ENCODE measurements at regions not wholly inside any gene's neighbourhood (a gene's known extent, or its start where the extent isn't known, plus 50 kb on each side); places are given as distances from the start of the nearest gene placed in this dataset.
"Not testable (repeated sequence)": the region's sequence is repeated elsewhere in the genome, so short reads cannot be mapped to it uniquely, and the experiment has no call there.

DNA sequence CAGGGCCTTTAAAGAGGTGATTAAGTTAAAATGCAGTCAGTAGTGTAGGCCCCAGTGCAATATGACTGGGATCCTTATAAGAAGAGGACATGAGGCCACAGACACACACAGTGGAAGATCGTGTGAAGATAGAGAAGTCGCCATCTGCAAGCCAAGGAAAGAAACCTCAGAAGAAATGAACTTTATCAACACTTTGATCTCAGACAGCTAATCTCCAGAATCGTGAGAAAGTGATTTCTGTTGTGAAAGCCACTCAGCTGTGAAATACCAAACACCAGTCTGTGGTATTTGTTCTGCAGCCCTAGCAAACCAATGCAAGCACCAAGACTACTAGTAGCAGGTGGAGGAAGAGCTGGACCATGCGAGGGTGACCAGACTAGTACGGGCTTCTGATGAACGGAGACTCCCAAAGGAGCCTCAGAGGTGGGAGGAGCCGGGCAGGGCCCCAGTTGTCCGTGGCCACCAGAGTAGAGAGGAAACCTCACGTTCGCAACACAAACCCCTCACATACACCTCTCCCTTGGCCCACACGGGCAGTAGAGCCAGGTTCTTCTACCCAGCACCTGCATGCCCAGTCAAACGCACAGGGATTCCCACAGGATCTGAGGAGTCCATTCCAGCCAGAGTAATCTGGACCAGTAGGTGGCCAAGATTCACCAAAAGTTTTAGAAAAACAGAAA is 243.0 kb downstream of the TTC8 start:
- DNase-seq (ENCODE audit: low spot score), result no peak

DNA sequence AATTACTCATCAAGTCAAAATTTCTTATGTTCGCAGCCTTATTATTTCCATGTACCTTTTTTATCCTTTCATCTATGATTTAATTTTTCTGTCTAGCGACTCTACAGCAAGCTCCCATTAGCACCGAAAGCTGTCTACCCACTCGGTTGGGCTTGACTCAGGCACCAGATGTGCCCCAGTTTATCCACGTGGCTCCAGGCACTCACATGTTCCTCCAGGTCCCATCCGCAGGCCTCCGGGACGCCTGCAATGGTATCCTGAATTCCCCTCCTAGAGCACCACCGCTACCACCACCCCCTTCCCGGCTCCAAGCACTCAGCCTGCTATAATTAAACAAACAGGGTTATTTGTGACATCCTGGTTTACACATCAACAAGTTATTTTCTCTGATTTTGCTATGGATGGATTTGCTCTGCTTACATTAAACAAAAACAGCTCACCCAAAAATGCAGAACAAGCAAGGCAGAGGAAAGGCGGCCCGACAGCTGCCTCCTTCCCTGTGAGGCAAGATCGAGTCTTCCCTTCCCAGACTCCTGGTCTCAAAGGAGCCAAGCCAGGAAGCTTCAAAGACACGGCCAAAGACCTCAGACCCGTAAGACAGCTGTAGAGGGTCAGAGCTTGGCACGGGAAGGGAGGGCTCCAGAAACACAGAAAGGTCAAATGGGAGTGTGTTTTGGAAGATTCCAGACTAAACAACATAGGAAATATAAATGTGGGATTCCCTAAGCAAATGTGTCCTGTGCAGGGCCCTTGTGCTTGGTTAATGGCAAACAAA is 253.8 kb downstream of the TTC8 start:
- no peak for DNase-seq (ENCODE audit: low spot score)

DNA sequence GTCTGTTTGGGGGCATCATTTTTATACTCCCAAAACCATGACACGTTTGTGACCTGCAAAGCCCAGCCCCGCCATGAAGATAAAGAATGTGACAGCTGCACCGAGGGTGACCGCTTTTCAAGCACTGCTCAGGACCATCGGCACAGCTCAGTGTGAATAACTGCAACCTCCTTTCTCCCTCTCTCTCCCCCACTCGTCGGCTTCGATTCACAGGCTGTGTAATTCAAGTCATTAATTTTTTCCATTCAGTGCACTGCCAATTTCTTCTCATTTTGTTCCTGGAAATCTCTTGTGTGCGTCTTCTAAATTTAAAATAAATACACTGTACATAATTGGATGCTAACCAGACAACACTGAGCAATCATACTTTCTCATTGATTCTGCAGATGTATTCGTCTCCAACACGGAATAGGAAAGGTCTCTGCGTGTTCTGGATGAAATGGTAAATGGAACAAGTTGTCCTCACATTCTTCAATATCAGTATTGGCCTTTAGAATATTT is 260.8 kb downstream of the TTC8 start:
- DNase-seq (ENCODE audit: low spot score), result no peak

DNA sequence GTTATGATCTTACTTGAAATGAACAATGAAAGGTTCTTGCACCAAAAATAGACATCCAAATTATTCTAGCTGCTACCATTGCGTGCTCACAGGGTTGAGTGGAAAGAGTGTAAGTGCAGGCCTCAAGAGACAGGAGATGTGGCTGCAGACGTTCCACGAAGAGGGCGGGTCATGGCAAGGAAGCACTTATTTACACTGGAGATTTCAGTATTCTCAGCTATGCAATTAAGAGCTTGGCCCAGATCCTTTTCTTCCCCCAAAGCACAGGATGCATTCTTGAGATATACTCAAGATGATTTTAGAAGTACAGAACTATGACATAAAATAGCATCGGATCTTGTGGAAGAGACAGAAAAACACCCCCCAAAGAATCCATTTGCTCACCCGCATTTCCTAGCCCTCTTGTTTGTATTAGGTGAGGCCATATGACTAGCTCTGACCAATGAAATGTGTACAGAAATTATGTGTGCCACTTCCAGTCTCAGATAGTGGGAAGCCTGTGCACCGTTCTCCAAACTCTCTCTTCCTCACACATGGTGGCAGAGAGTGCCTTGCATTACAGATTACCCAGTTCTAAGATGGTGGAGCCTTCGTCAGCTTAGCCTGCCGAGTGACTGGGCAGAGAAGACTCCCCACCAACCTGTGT is 261.4 kb downstream of the TTC8 start:
- DNase-seq (ENCODE audit: low spot score), result no peak

DNA sequence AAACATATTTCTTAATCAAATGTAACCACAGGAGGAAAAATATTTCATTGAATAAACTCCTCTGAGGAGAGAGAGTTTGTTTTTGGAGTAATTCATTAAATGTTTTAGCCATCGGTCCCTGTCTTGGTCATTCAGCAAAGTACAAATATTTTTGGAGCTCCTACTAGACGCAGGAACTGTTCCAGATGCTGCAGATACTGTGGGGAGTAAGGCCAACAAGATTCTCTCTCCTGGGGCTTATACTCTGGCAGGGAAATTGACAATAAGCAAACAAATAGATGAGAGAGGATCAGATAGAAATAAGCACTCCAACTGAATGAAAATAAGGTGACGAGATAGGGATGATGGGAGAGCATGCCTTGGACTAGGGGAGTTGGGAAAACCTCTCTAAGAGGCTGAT is 264.1 kb downstream of the TTC8 start:
- DNase-seq (ENCODE audit: low spot score), result no peak

DNA sequence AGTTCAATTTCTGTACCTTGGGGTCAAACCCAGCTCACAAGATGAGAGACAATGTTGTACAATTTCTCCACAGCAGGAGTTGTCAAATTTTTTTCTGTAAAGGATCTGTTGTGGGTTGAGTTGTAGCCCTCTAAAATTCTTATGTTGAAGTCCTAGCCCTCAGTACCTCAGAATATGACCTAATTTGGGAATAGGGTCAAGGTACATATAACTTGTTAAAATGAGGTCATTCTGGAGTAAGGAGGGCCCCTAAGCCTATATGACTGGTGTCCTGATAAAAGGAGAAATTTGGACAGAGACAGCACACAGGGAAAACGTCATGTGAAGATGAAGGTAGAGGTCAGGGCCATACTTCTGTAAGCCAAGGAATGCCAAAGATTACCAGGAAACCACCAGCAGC is 264.9 kb downstream of the TTC8 start:
- DNase-seq (ENCODE audit: low spot score), result no peak

DNA sequence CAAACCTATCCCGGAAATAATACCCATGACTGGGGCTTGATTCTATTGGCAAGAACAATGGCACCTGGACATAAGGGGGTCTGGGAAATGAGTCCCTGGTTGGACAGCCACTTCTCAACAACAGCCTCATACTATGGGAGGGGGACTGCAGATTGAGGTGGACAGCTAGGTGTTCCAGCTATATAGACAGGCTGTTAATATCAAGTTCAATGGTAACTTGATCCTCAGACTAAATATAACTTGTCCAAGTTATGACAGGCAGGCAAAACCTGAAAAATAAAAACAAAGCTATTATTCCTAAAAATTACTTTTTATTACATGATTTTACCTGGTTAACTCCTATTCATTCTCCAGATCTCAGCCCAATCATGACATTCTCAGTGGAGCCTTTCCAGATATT is 267.3 kb downstream of the TTC8 start:
- no peak for DNase-seq (ENCODE audit: low spot score)

DNA sequence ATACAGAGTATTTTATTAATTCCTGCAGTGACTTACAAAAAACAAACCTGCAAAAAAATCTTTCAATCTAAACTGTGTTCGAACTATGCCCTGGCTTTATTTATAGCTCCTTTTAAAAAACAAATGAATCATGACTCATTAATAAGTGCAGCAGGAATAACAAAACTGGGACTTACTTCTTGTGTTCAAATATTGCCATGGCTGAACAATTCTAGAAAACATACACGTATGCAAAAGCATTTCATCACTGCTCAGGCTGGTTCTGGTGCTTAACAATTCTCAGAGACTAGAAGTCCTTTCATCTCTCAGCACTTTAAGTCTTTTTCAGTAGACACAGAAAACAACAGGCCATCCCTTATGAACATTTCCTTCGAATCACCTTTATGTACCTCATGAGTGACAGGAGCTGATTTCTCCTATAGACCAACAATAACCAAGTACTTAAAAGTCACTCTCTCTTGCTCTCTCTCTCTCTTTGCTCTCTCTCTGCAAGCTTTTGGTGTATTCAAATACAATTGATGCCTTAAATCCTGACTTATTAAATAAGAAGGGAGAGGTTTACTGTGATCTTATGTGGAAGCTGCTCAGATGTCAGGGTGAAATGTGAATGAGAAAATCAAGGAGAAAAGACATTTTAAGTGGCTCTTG is 268.8 kb downstream of the TTC8 start:
- DNase-seq (ENCODE audit: low spot score), result no peak

DNA sequence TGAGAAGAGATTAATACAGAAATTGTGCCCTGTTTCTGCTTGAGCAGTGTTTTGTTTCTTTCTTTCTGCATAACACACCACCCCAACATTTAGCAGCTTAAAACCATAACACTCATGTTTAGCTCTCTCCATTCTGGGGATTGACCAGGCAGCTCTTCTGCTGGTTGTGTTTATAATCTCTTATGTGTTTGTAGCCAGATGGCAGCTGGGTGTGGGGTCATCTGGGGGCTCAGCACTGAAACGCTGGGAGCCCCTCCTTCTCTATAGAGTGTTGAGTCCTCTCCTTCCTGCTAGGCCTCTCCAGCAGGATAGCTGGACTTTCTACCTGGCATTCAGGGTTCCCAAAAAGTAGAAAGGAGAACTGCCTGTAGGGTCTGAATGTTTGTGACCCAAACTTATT is 270.6 kb downstream of the TTC8 start:
- DNase-seq (ENCODE audit: low spot score), result no peak

DNA sequence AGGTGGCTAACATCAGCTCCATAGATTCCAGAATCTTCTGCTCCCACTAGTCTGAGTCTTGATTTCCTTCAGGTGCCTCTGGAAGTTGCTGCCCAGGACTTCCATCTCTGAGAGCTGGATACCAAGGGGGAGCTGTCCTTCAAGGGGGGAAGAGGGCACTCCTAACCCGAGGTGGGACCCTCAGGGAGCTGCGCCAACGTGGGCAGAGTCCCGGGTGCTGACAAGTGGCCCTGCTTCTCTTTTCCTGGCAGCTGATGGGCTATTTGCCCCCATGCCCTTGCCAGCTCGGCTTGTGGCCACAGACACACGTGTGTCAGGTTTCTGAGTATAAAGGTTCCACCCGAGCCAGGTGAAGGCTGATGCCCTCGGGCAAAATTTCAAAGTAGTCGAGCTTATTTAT is 272.5 kb downstream of the TTC8 start:
- DNase-seq (ENCODE audit: low spot score), result no peak

DNA sequence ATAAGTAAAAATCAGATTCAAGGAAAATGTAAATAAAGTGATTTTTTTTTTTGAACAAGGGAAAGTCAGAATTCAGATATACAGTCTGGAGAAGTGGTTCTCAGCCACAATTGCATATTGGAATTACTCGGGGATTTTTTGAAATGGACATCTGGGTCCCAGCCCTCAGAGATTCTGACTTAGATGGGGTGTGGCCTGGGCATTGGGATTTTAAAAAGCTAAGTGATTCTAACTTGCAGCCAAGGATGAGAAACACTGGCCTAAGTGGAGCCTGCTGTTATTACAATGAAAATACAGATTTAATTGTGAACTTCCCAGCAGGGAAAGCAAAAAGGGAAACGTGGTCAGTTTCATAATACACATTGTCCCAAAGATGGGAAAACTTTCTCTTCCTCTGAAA is 273.8 kb downstream of the TTC8 start:
- DNase-seq (ENCODE audit: low spot score), result no peak

DNA sequence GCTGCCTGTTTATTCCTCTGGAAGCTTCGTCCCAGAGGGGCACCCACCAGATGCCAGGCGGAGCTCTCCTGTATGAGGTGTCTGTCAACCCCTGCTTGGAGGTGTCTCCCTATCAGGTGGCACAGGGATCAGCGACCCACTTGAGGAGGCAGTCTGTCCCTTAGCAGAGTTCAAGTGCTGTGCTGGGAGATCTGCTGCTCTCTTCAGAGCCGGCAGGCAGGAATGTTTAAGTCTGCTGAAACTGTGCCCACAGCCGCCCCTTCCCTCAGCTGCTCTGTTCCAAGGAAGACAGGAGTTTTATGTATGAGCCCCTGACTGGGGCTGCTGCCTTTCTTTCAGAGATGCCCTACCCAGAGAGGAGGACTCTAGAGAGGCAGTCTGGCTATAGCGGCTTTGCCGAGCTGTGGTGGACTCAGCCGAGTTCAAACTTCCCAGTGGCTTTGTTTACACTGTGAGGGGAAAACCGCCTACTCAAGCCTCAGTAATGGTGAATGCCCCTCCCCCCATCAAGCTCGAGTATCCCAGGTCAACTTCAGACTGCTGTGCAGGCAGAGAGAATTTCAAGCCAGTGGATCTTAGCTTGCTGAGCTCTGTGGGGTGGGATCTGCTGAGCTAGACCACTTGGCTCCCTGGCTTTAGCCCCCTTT is 279.8 kb downstream of the TTC8 start:
- DNase-seq (ENCODE audit: low spot score), result not testable (repeated sequence)

DNA sequence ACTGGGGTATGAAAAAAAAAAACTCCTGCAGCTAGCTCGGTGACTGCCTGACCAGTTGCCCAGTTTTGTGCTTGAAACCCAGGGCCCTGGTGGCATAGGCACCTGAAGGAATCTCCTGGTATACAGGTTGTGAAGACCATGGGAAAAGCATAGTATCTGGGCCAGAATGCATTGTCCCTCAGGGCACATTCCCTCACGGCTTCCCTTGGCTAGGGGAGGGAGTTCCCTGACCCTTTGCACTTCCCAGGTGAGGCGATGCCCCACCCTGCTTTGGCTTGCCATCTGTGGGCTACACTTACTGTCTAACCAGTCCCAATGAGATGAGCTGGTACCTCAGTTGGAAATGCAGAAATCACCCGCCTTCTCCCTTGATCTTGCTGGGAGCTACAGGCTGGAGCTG is 280.4 kb downstream of the TTC8 start:
- not testable (repeated sequence) for DNase-seq (ENCODE audit: low spot score)
